MCF 10A (cell line): ENCODE measurements at regions not wholly inside any gene's neighbourhood (a gene's known extent, or its start where the extent isn't known, plus 50 kb on each side); places are given as distances from the start of the nearest gene placed in this dataset.

Source experiments
- BruUV-seq: library from RNA; stranded (reverse); fragments of 400-500 nt; replicated peaks from 2 replicates; lab custom pipeline; 2021; lab: Mats Ljungman, UMichigan
- CTCF ChIA-PET: fragments of 300-600 bp; sonication (Branson Sonifier 250); formaldehyde crosslinking; extraction: SDS; loops from one replicate; lab custom pipeline; 2021; ENCODE audit warnings: antibody characterized with exemption, inconsistent platforms; lab: Yijun Ruan, JAX
- POLR2A ChIA-PET: fragments of 300-600, 350-650 bp; sonication (Branson Sonifier 250); formaldehyde crosslinking; extraction: SDS; loops from one replicate; lab custom pipeline; 2020; ENCODE audit warnings: antibody characterized with exemption, inconsistent platforms; lab: Yijun Ruan, JAX
- DNase-seq: peaks from one replicate; pipeline ENCODE4 v3.0.0-alpha.2; 2018; ENCODE audit not compliant: unreplicated experiment
- H3K27ac Mint-ChIP-seq: one replicate; pipeline ENCODE4 v1.8.0; 2022; ENCODE audit warnings: mild to moderate bottlenecking, low read depth, mixed read lengths; ENCODE audit not compliant: unreplicated experiment
- H3K27me3 Mint-ChIP-seq: one replicate; pipeline ENCODE4 v1.8.0; 2022; ENCODE audit warnings: mixed read lengths; ENCODE audit not compliant: insufficient read depth, unreplicated experiment
- H3K36me3 Mint-ChIP-seq: one replicate; pipeline ENCODE4 v1.8.0; 2022; ENCODE audit warnings: mild to moderate bottlenecking, moderate library complexity, mixed read lengths; ENCODE audit not compliant: insufficient read depth, unreplicated experiment
- H3K4me1 Mint-ChIP-seq: one replicate; pipeline ENCODE4 v1.8.0; 2022; ENCODE audit warnings: mixed read lengths; ENCODE audit not compliant: insufficient read depth, unreplicated experiment
- H3K4me3 Mint-ChIP-seq: one replicate; pipeline ENCODE4 v1.8.0; 2022; ENCODE audit warnings: mild to moderate bottlenecking, moderate library complexity, mixed read lengths; ENCODE audit not compliant: unreplicated experiment
- H3K9me3 Mint-ChIP-seq: one replicate; pipeline ENCODE4 v1.8.0; 2022; ENCODE audit warnings: mixed read lengths; ENCODE audit not compliant: unreplicated experiment
- CTCF ChIP-seq: fragments of 200-600 bp; IDR thresholded peaks from one replicate; pipeline ENCODE4 v1.8.0; 2022; ENCODE audit warnings: antibody characterized with exemption, mild to moderate bottlenecking; ENCODE audit not compliant: unreplicated experiment
- intact Hi-C: fragments of 100-400 bp; cut with micrococcal nuclease; formaldehyde crosslinking; loops from 2 replicates; pipeline ENCODE4 v1.14.1; 2022

DNA sequence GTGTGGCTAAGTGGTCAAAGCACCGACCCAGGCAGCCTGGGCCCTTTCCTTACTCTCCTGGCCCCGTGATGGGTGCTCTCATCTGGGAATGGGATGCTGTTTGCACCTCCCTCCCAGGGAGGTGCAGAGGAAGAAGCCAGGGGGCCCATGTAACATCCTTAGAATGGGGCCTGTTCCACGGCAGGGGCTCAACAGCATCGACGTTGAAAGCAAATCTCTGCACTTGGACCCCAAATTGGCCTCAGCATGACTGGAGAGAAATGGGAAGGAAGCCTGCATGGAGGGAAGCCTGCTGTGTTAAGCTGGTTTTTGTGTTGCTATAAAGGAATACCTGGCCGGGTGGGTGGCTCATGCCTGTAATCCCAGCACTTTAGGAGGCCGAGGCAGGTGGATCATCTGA, 1288.4 kb downstream of the TBC1D22A start:
- no peak for DNase-seq
- ChIA-PET CTCF (interaction anchor here (0.7 kb wide), 1 partner anchor 669 kb away, joined by 4 read pairs; no protein-coding TSS in a partner anchor), POLR2A (no interaction called here)
- Mint-ChIP-seq H3K9me3 (peaks cover 7% of the 10 kb centered on the region), H3K27ac (no peak overlapping the region), H3K27me3 (no peaks in the 10 kb centered on the region), H3K4me1 (no peaks in the 10 kb centered on the region), H3K4me3 (no peak overlapping the region), H3K36me3 (no peaks in the 10 kb centered on the region)
- no TSS peak for BruUV-seq
- intact Hi-C loops = no loop called here
- no peak for TF ChIP-seq CTCF

DNA sequence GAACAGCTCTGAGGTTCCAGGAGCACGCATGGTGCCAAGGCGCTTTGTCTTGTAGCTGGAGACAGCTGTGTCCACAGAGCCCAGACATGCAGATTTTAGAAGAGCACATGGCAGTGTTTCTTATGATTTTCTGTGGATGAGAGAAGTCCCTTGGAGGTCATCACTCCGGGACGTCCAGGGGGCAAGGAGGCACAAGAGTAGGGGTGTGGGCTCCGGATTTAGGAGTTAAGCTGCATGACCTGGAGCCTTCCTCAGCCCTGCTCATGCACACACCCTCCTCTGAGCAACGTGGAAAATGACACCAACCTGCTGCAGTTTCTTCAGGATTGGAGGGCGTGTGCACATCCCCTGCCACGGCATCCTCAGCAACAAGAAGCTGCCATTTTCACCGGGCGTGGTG, 1286.7 kb downstream of the TBC1D22A start:
- no TSS peak for BruUV-seq

GRCh38 chr22:48047722-48048500, 1285.5 kb downstream of the TBC1D22A start:
- Mint-ChIP-seq H3K9me3 (peaks cover 18% of the 10 kb centered on the region), H3K4me1 (no peaks in the 10 kb centered on the region), H3K36me3 (no peaks in the 10 kb centered on the region), H3K27me3 (no peaks in the 10 kb centered on the region), H3K4me3 (no peak overlapping the region), H3K27ac (no peak overlapping the region)
- CTCF ChIA-PET = interaction anchor here (0.6 kb wide), 1 partner anchor 793 kb away, joined by 4 read pairs; no protein-coding TSS in a partner anchor
- no TSS peak for BruUV-seq
- TF ChIP-seq CTCF = no peak
- intact Hi-C loops = no loop called here
- no peak for DNase-seq
- POLR2A ChIA-PET = no interaction called here

More for the DNA sequence above, 1286.7 kb downstream of the TBC1D22A start:
- Mint-ChIP-seq H3K36me3 (no peaks in the 10 kb centered on the region), H3K4me3 (no peak overlapping the region), H3K4me1 (no peaks in the 10 kb centered on the region), H3K27ac (no peak overlapping the region), H3K27me3 (no peaks in the 10 kb centered on the region), H3K9me3 (peaks cover 11% of the 10 kb centered on the region)
- POLR2A ChIA-PET = no interaction called here
- no peak for DNase-seq
- no peak for TF ChIP-seq CTCF
- CTCF ChIA-PET = no interaction called here
- intact Hi-C loops = no loop called here

DNA sequence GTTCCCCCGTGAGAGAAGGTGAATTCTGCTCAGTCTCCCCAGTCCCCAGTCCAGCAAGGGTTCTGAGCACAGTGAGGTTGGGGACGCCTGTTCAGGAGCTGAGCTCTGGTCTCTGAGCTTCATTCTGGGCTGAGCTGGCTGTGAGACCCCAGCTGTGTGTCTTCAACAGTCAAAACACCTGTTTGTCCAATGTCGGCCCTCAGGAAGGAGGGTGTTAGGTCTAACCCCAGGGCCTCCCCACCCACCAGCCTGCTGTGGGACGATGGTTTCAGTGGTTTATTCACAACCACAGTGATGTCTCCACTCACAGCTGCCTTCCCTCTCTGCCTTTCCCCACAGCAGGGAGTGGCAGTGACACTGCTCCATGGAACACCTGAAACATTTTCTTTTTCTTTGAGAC, 1282.9 kb downstream of the TBC1D22A start:
- intact Hi-C loops = no loop called here
- BruUV-seq = no TSS peak
- ChIA-PET POLR2A (no interaction called here), CTCF (no interaction called here)
- Mint-ChIP-seq H3K9me3 (peaks cover 32% of the 10 kb centered on the region), H3K4me1 (no peaks in the 10 kb centered on the region), H3K27ac (no peak overlapping the region), H3K27me3 (no peaks in the 10 kb centered on the region), H3K4me3 (no peak overlapping the region), H3K36me3 (no peaks in the 10 kb centered on the region)
- no peak for DNase-seq
- no peak for TF ChIP-seq CTCF
